HCT116 (cell line): ENCODE measurements at regions not wholly inside any gene's neighbourhood (a gene's known extent, or its start where the extent isn't known, plus 50 kb on each side); places are given as distances from the start of the nearest gene placed in this dataset.

Experiments
- ATAC-seq: fragments of 200-7000 bp; cut with Tn5 transposase; 2 replicates; pipeline ENCODE4 v1.9.1; 2020; ENCODE audit warnings: mild to moderate bottlenecking, moderate library complexity
- BruUV-seq: library from RNA; stranded (reverse); fragments of 400-500 nt; replicated peaks from 2 replicates; lab custom pipeline; 2021; lab: Mats Ljungman, UMichigan
- CTCF ChIA-PET: fragments of 300-600 bp; sonication (Branson Sonifier 250); formaldehyde crosslinking; loops from one replicate; lab custom pipeline; 2021; ENCODE audit warnings: antibody characterized with exemption; lab: Charles Lee
- POLR2A ChIA-PET: fragments of 300-600, 350-600 bp; sonication (Branson Sonifier 250); formaldehyde crosslinking; loops from one replicate; lab custom pipeline; 2021; ENCODE audit warnings: antibody characterized with exemption; lab: Charles Lee
- RAD21 ChIA-PET, 2 experiments: fragments of 300-600 bp; sonication (Branson Sonifier 250); formaldehyde crosslinking; loops; one replicate each; lab custom pipeline; 2023; ENCODE audit warnings: low total read pairs in 2 of 2; ENCODE audit not compliant: uncharacterized antibody in 2 of 2, unreplicated experiment in 2 of 2, low non-redundant PET in 1 of 2; lab: Charles Lee
- DNase-seq: peaks from one replicate; pipeline ENCODE4 v3.0.0-alpha.2; 2010; ENCODE audit warnings: low read depth, low spot score
- H2AFZ ChIP-seq: fragments of 200-600 bp; shearing (Covaris generic), sonication (generic); 2 replicates; pipeline ENCODE4 v1.6.1; 2017; ENCODE audit warnings: low read depth, mixed run types, mixed read lengths, antibody characterized with exemption, low read length; ENCODE audit not compliant: poor library complexity, severe bottlenecking
- H3K27ac ChIP-seq: 2 replicates; pipeline ENCODE4 v1.5.1; 2012; ENCODE audit warnings: low read depth, low read length
- H3K27me3 ChIP-seq: fragments of 200-600 bp; sonication (generic); 2 replicates; pipeline ENCODE4 v1.6.1; 2016; ENCODE audit warnings: mixed run types, low read length, mixed read lengths; ENCODE audit not compliant: insufficient read depth
- H3K36me3 ChIP-seq, 2 experiments: fragments of 200-500 bp in 1 of 2; fragments of 200-600 bp in 1 of 2; sonication (Bioruptor generic) in 1 of 2; sonication (generic) in 1 of 2; 2 replicates each; pipeline versions ENCODE4 v1.5.1 to v1.6.1; 2014 to 2016; ENCODE audit warnings: low read length in 2 of 2, inconsistent platforms in 1 of 2, mixed read lengths in 1 of 2, mixed run types in 1 of 2; ENCODE audit not compliant: insufficient read depth in 2 of 2, control insufficient read depth in 1 of 2
- H3K4me1 ChIP-seq, 2 experiments: fragments of 200-600 bp in 1 of 2; sonication (generic) in 1 of 2; 2 replicates each; pipeline versions ENCODE4 v1.5.1 to v1.6.1; 2012 to 2017; ENCODE audit warnings: low read length in 2 of 2, inconsistent platforms in 1 of 2, mild to moderate bottlenecking in 1 of 2, mixed read lengths in 1 of 2, mixed run types in 1 of 2, moderate library complexity in 1 of 2; ENCODE audit not compliant: insufficient read depth in 2 of 2, control insufficient read depth in 1 of 2
- H3K4me2 ChIP-seq: fragments of 200-600 bp; sonication (generic); 2 replicates; pipeline ENCODE4 v1.6.1; 2017; ENCODE audit warnings: mixed run types, low read length, mixed read lengths
- H3K4me3 ChIP-seq, 2 experiments: fragments of 200-600 bp in 1 of 2; sonication (generic) in 1 of 2; replicated peaks in 1 of 2; 2 replicates each; pipeline ENCODE4 v1.5.1; 2011 to 2016; ENCODE audit warnings: low read length in 2 of 2, control low read depth in 1 of 2, low read depth in 1 of 2, mild to moderate bottlenecking in 1 of 2, mixed read lengths in 1 of 2, mixed run types in 1 of 2
- H3K79me2 ChIP-seq: fragments of 200-600 bp; sonication (generic); 2 replicates; pipeline ENCODE4 v1.6.1; 2017; ENCODE audit warnings: mild to moderate bottlenecking, mixed run types, low read length, moderate library complexity, mixed read lengths; ENCODE audit not compliant: insufficient read depth
- H3K9ac ChIP-seq: fragments of 200-600 bp; sonication (generic); 2 replicates; pipeline ENCODE4 v1.6.1; 2016; ENCODE audit warnings: low read length, mixed read lengths
- H3K9me2 ChIP-seq: fragments of 200-600 bp; sonication (generic), shearing (Covaris generic); 2 replicates; pipeline ENCODE4 v1.6.1; 2017; ENCODE audit warnings: mixed run types, mild to moderate bottlenecking, moderate library complexity; ENCODE audit not compliant: insufficient read depth
- H3K9me3 ChIP-seq, 2 experiments: fragments of 200-500 bp in 1 of 2; fragments of 200-600 bp in 1 of 2; sonication (Bioruptor generic) in 1 of 2; sonication (generic) in 1 of 2; 2 replicates each; pipeline ENCODE4 v1.6.1; 2014 to 2017; ENCODE audit warnings: low read length in 2 of 2, mixed read lengths in 2 of 2, inconsistent platforms in 1 of 2, low read depth in 1 of 2, mild to moderate bottlenecking in 1 of 2, mixed run types in 1 of 2, moderate library complexity in 1 of 2; ENCODE audit not compliant: control insufficient read depth in 1 of 2, insufficient read depth in 1 of 2
- H4K20me1 ChIP-seq: fragments of 200-600 bp; sonication (generic), shearing (Covaris generic); 2 replicates; pipeline ENCODE4 v1.6.1; 2017; ENCODE audit warnings: mixed run types, mild to moderate bottlenecking, moderate library complexity; ENCODE audit not compliant: insufficient read depth
- ATF3 ChIP-seq: IDR thresholded peaks from 2 replicates; pipeline ENCODE4 v1.6.1; 2012
- CBX3 ChIP-seq: IDR thresholded peaks from 2 replicates; pipeline ENCODE4 v1.6.1; 2012; ENCODE audit warnings: low read depth
- CEBPB ChIP-seq: IDR thresholded peaks from 2 replicates; pipeline ENCODE4 v1.6.1; 2012; ENCODE audit warnings: low read depth
- EGR1 ChIP-seq: IDR thresholded peaks from 2 replicates; pipeline ENCODE4 v1.6.1; 2012; ENCODE audit warnings: low read depth
- EZH2 ChIP-seq: fragments of 200-600 bp; sonication (generic); IDR thresholded peaks from 2 replicates; pipeline ENCODE4 v1.6.1; 2017; ENCODE audit warnings: antibody characterized with exemption, mixed run types
- POLR2AphosphoS5 ChIP-seq: IDR thresholded peaks from 2 replicates; pipeline ENCODE4 v1.6.1; 2011; ENCODE audit warnings: mild to moderate bottlenecking, low read depth, low read length, moderate library complexity
- RAD21 ChIP-seq: IDR thresholded peaks from 2 replicates; pipeline ENCODE4 v1.6.1; 2012; ENCODE audit warnings: low read depth, mild to moderate bottlenecking
- REST ChIP-seq: IDR thresholded peaks from 2 replicates; pipeline ENCODE4 v1.6.1; 2012; ENCODE audit warnings: low read depth
- SIN3A ChIP-seq: IDR thresholded peaks from 2 replicates; pipeline ENCODE4 v1.6.1; 2012; ENCODE audit warnings: low read depth
- SP1 ChIP-seq: IDR thresholded peaks from 2 replicates; pipeline ENCODE4 v1.6.1; 2012; ENCODE audit warnings: low read depth
- YY1 ChIP-seq: IDR thresholded peaks from 2 replicates; pipeline ENCODE4 v1.6.1; 2011; ENCODE audit warnings: low read length, low read depth, moderate library complexity, mild to moderate bottlenecking; ENCODE audit not compliant: insufficient replicate concordance; ENCODE audit errors: extremely low read depth
- intact Hi-C: fragments of 100-400 bp; cut with micrococcal nuclease; formaldehyde crosslinking; loops from 2 replicates; pipeline ENCODE4 v1.10.0; 2022
- TF ChIP-seq, protein P1 (sequence below), 3 experiments: fragments of 200-600 bp in 1 of 3; sonication (generic) in 1 of 3; IDR thresholded peaks in 2 of 3; conservative IDR thresholded peaks in 1 of 3; 2 replicates each; pipeline ENCODE4 v1.5.1; 2012 to 2017; ENCODE audit warnings: low read depth in 2 of 3, low read length in 2 of 3, antibody characterized with exemption in 1 of 3, borderline replicate concordance in 1 of 3, control low read depth in 1 of 3, mild to moderate bottlenecking in 1 of 3, mixed read lengths in 1 of 3, mixed run types in 1 of 3, moderate library complexity in 1 of 3; ENCODE audit not compliant: insufficient read depth in 1 of 3

- Histone ChIP-seq H3K4me1 (no peaks in the 10 kb centered on the region), H3K4me2 (no peak overlapping the region), H3K36me3 (no peaks in the 10 kb centered on the region), H2AFZ (no peak overlapping the region), H3K9ac (no peak overlapping the region), H3K27me3 (no peaks in the 10 kb centered on the region), H3K4me3 (no peak overlapping the region)
- BruUV-seq, result no TSS peak
- POLR2A ChIA-PET, result no interaction called here
- ATAC-seq (no peak), DNase-seq (no peak)
- RAD21 ChIA-PET, result no interaction called here
- intact Hi-C loops, result no loop called here
- TF ChIP-seq REST, result no peak
- TF ChIP-seq SP1, result no peak
- no peak for TF ChIP-seq RAD21
- no peak for TF ChIP-seq POLR2AphosphoS5
- TF ChIP-seq CBX3, result no peak
- no peak for TF ChIP-seq YY1
- no peak for TF ChIP-seq EZH2
- no peak for TF ChIP-seq EGR1
- TF ChIP-seq, all 23 proteins: peak for 0
- Histone ChIP-seq H3K9me3 (no peaks in the 10 kb centered on the region), H4K20me1 (no peaks in the 10 kb centered on the region), H3K27ac (no peak overlapping the region), H3K79me2 (no peaks in the 10 kb centered on the region), H3K9me2 (no peaks in the 10 kb centered on the region)
- CTCF ChIA-PET, result no interaction called here
These were observed 1167.8 kb upstream of the PRKX start for GRCh38 chrX:4881277-4881676.

GRCh38 chrX:4878640-4879039, 1165.2 kb upstream of the PRKX start:
- Histone ChIP-seq H3K9ac (no peak overlapping the region), H3K9me2 (no peaks in the 10 kb centered on the region), H2AFZ (no peak overlapping the region), H3K79me2 (no peaks in the 10 kb centered on the region), H4K20me1 (no peaks in the 10 kb centered on the region), H3K4me1 (no peaks in the 10 kb centered on the region), H3K36me3 (no peaks in the 10 kb centered on the region), H3K9me3 (no peaks in the 10 kb centered on the region), H3K4me3 (no peak overlapping the region), H3K27me3 (no peaks in the 10 kb centered on the region), H3K4me2 (no peak overlapping the region), H3K27ac (no peak overlapping the region)
- POLR2A ChIA-PET, result no interaction called here
- no TSS peak for BruUV-seq
- ATAC-seq (no peak), DNase-seq (no peak)
- intact Hi-C loops, result no loop called here
- CTCF ChIA-PET, result no interaction called here
- RAD21 ChIA-PET, result no interaction called here
- TF ChIP-seq SIN3A (no peak), REST (no peak), CEBPB (no peak), ATF3 (no peak), YY1 (no peak)
- TF ChIP-seq, protein P1, sequence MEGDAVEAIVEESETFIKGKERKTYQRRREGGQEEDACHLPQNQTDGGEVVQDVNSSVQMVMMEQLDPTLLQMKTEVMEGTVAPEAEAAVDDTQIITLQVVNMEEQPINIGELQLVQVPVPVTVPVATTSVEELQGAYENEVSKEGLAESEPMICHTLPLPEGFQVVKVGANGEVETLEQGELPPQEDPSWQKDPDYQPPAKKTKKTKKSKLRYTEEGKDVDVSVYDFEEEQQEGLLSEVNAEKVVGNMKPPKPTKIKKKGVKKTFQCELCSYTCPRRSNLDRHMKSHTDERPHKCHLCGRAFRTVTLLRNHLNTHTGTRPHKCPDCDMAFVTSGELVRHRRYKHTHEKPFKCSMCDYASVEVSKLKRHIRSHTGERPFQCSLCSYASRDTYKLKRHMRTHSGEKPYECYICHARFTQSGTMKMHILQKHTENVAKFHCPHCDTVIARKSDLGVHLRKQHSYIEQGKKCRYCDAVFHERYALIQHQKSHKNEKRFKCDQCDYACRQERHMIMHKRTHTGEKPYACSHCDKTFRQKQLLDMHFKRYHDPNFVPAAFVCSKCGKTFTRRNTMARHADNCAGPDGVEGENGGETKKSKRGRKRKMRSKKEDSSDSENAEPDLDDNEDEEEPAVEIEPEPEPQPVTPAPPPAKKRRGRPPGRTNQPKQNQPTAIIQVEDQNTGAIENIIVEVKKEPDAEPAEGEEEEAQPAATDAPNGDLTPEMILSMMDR (IDR thresholded peaks at IDR 0.05 in 2 of 3, conservative IDR thresholded peaks at IDR 0.05 in 1 of 3; ENCODE audit: borderline replicate concordance in 1 of 3, insufficient read depth in 1 of 3, low read depth in 2 of 3, low read length in 2 of 3), result no peak
